Glutamatergic neuron (in vitro differentiated cells): ENCODE measurements at regions not wholly inside any gene's neighbourhood (a gene's known extent, or its start where the extent isn't known, plus 50 kb on each side); places are given as distances from the start of the nearest gene placed in this dataset.

ENCODE experiments used
- DNase-seq: peaks from one replicate; pipeline ENCODE4 v3.0.0; 2022
- H3K27ac Mint-ChIP-seq: one replicate; pipeline ENCODE4 v1.8.0; 2020; ENCODE audit warnings: mild to moderate bottlenecking, mixed read lengths, inconsistent platforms; ENCODE audit not compliant: unreplicated experiment
- H3K27me3 Mint-ChIP-seq: one replicate; pipeline ENCODE4 v1.8.0; 2020; ENCODE audit warnings: mild to moderate bottlenecking, moderate library complexity, mixed read lengths, inconsistent platforms; ENCODE audit not compliant: unreplicated experiment
- H3K36me3 Mint-ChIP-seq: one replicate; pipeline ENCODE4 v1.8.0; 2020; ENCODE audit warnings: mild to moderate bottlenecking, mixed read lengths, inconsistent platforms; ENCODE audit not compliant: unreplicated experiment
- H3K4me1 Mint-ChIP-seq: one replicate; pipeline ENCODE4 v1.8.0; 2020; ENCODE audit warnings: mild to moderate bottlenecking, low read depth, mixed read lengths, inconsistent platforms; ENCODE audit not compliant: unreplicated experiment
- H3K4me3 Mint-ChIP-seq: one replicate; pipeline ENCODE4 v1.8.0; 2020; ENCODE audit warnings: mild to moderate bottlenecking, mixed read lengths, inconsistent platforms; ENCODE audit not compliant: unreplicated experiment
- H3K9me3 Mint-ChIP-seq: one replicate; pipeline ENCODE4 v1.8.0; 2020; ENCODE audit warnings: mild to moderate bottlenecking, moderate library complexity, mixed read lengths, inconsistent platforms; ENCODE audit not compliant: unreplicated experiment
- TF ChIP-seq, protein P1 (sequence below): fragments of 200-600 bp; sonication (generic); IDR thresholded peaks from one replicate; pipeline ENCODE4 v1.5.0; 2021; ENCODE audit not compliant: partially characterized antibody, unreplicated experiment

- Mint-ChIP-seq H3K4me1 (peaks cover 6% of the 10 kb centered on the region), H3K4me3 (no peak overlapping the region), H3K36me3 (no peaks in the 10 kb centered on the region), H3K9me3 (peaks cover 4% of the 10 kb centered on the region), H3K27me3 (no peaks in the 10 kb centered on the region), H3K27ac (no peak overlapping the region)
- TF ChIP-seq, protein P1, sequence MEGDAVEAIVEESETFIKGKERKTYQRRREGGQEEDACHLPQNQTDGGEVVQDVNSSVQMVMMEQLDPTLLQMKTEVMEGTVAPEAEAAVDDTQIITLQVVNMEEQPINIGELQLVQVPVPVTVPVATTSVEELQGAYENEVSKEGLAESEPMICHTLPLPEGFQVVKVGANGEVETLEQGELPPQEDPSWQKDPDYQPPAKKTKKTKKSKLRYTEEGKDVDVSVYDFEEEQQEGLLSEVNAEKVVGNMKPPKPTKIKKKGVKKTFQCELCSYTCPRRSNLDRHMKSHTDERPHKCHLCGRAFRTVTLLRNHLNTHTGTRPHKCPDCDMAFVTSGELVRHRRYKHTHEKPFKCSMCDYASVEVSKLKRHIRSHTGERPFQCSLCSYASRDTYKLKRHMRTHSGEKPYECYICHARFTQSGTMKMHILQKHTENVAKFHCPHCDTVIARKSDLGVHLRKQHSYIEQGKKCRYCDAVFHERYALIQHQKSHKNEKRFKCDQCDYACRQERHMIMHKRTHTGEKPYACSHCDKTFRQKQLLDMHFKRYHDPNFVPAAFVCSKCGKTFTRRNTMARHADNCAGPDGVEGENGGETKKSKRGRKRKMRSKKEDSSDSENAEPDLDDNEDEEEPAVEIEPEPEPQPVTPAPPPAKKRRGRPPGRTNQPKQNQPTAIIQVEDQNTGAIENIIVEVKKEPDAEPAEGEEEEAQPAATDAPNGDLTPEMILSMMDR, result no peak
- no peak for DNase-seq
Measured at GRCh38 chr12:19012965-19013364, 116.6 kb upstream of the PLEKHA5 start.

DNA sequence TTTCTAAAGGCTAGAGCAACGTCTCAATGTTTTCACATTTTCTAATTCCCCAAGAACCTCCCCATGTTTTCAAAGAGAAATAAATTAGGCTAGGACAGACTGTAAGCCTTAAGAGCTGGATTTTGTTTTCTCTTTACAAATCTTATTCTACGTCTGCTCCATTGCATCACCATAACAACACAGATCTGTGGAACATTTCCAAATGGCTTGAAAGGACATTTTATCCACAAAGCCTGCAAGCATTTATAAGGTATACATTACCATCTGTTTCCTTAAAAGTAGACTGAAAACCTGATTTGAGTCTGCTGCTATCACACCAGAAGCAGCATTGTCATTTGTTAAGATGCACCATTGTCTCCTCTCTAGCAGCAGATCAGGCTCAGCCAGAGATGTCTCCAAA is 115.3 kb upstream of the PLEKHA5 start:
- Mint-ChIP-seq H3K4me1 (peaks cover 6% of the 10 kb centered on the region), H3K27me3 (no peaks in the 10 kb centered on the region), H3K36me3 (no peaks in the 10 kb centered on the region), H3K27ac (no peak overlapping the region), H3K9me3 (peaks cover 4% of the 10 kb centered on the region), H3K4me3 (no peak overlapping the region)
- no peak for DNase-seq
- TF ChIP-seq, protein P1, result no peak

GRCh38 chr12:19015285-19015684 is 114.2 kb upstream of the PLEKHA5 start:
- Mint-ChIP-seq H3K27ac (no peak overlapping the region), H3K4me1 (peaks cover 6% of the 10 kb centered on the region), H3K9me3 (peaks cover 4% of the 10 kb centered on the region), H3K4me3 (no peak overlapping the region), H3K36me3 (no peaks in the 10 kb centered on the region), H3K27me3 (no peaks in the 10 kb centered on the region)
- TF ChIP-seq, protein P1, result no peak
- DNase-seq, result no peak

GRCh38 chr12:19018302-19018970 is 111.1 kb upstream of the PLEKHA5 start:
- Mint-ChIP-seq H3K9me3 (peaks cover 2% of the 10 kb centered on the region), H3K4me3 (no peak overlapping the region), H3K36me3 (no peaks in the 10 kb centered on the region), H3K27me3 (no peaks in the 10 kb centered on the region), H3K4me1 (peaks cover 8% of the 10 kb centered on the region), H3K27ac (no peak overlapping the region)
- DNase-seq, result no peak
- TF ChIP-seq, protein P1, result no peak

DNA sequence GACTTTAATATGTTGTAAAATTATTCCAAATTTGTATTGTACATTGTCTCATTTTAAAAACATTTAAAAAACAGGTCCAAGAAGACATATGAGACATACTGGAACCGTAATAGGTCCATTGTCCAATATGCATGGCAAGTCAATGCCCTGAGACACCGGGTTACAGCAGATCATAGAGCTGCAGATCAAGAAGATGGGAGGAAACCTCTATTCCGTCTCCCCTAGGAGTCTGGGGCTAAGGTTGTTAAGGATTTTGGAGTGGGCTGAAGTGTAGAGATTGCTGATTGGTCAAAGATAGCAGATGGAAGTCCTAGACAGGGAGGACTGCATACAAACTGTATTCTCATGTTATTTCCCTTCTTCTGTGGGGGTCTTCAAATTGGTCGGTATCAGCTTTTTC is 108.3 kb upstream of the PLEKHA5 start:
- Mint-ChIP-seq H3K9me3 (peaks cover 2% of the 10 kb centered on the region), H3K27ac (no peak overlapping the region), H3K27me3 (no peaks in the 10 kb centered on the region), H3K4me1 (peaks cover 2% of the 10 kb centered on the region), H3K4me3 (peak overlapping the region; percentile 32), H3K36me3 (no peaks in the 10 kb centered on the region)
- TF ChIP-seq, protein P1, result no peak
- DNase-seq, result no peak
